ENCODE measurements at regions not wholly inside any gene's neighbourhood (a gene's known extent, or its start where the extent isn't known, plus 50 kb on each side); places are given as distances from the start of the nearest gene placed in this dataset.

GRCh38 chr15:39110746-39111145 is 470.1 kb upstream of the THBS1 start:
- Mint-ChIP-seq H3K4me3 (no peak overlapping the region), H3K27me3 (no peaks in the 10 kb centered on the region), H3K4me1 (ENCODE audit: unreplicated experiment) (no peaks in the 10 kb centered on the region), H3K36me3 (no peaks in the 10 kb centered on the region), H3K27ac (no peak overlapping the region), H3K9me3 (peaks cover 4% of the 10 kb centered on the region)
- DNase-seq (ENCODE audit: extremely low spot score, unreplicated experiment), result no peak
- TF ChIP-seq CTCF (conservative IDR thresholded peaks at IDR 0.05), result no peak

DNA sequence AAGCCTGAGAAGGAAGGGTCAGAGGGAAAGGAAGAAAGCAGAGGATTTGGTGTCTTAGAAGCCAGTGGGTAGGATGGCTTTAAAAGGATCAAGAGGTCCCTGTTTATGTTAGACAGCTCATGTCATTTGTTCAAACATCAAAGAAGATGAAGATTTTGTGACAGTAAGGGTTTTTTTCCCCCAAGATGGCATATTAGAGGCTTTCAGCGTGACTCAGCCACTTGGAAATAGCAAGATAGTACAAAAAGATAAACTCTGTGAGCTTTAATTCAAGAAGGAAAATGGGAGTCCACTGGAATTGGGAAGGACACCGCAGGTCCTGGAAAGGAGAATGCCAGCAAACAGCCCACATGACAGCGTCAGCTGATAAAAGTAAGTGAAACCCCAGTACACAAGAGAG is 467.1 kb upstream of the THBS1 start:
- no peaks in the 10 kb centered on the region for H3K4me1 Mint-ChIP-seq (ENCODE audit: unreplicated experiment)
- no peak for DNase-seq (ENCODE audit: extremely low spot score, unreplicated experiment)
- no peak overlapping the region for H3K4me3 Mint-ChIP-seq
- TF ChIP-seq CTCF (conservative IDR thresholded peaks at IDR 0.05), result no peak
- no peak overlapping the region for H3K27ac Mint-ChIP-seq
- no peaks in the 10 kb centered on the region for H3K27me3 Mint-ChIP-seq
- peaks cover 19% of the 10 kb centered on the region for H3K9me3 Mint-ChIP-seq
- no peaks in the 10 kb centered on the region for H3K36me3 Mint-ChIP-seq

DNA sequence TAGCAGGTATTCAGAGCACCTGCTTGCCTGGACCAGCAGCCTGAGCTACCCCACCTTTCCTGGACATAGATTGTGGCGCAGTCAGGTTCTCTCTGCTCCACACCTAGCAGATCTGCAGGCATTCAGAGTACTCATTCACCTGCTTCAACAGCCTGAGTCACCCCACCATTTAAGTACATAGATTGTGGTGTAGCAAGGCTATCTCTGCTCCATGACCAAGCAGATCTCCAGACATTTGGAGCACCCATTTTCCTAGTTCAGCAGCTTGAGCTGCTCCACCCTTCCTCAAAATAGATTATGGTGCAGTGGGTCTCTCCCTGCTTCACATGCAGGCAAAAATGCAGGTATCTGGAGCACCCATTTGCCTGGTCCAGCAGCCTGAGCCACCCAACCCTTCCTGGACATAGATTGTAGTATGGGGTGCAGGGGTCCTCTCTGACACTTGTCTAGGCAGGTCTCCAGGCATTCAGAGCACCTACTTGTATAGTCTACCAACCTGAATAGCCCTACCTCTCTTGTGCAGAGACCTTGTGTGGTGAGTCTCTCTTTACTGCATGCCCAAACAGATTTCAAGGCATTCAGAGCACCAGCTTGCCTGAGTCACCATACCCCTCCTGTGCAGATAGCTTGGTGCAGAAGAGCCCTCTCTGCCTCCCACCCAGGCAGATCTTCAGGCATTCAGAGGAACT is 466.0 kb upstream of the THBS1 start:
- no peak for DNase-seq (ENCODE audit: extremely low spot score, unreplicated experiment)
- Mint-ChIP-seq H3K9me3 (peaks cover 19% of the 10 kb centered on the region), H3K36me3 (no peaks in the 10 kb centered on the region), H3K27me3 (no peaks in the 10 kb centered on the region), H3K4me3 (no peak overlapping the region), H3K4me1 (ENCODE audit: unreplicated experiment) (no peaks in the 10 kb centered on the region), H3K27ac (no peak overlapping the region)
- TF ChIP-seq CTCF (conservative IDR thresholded peaks at IDR 0.05), result no peak

DNA sequence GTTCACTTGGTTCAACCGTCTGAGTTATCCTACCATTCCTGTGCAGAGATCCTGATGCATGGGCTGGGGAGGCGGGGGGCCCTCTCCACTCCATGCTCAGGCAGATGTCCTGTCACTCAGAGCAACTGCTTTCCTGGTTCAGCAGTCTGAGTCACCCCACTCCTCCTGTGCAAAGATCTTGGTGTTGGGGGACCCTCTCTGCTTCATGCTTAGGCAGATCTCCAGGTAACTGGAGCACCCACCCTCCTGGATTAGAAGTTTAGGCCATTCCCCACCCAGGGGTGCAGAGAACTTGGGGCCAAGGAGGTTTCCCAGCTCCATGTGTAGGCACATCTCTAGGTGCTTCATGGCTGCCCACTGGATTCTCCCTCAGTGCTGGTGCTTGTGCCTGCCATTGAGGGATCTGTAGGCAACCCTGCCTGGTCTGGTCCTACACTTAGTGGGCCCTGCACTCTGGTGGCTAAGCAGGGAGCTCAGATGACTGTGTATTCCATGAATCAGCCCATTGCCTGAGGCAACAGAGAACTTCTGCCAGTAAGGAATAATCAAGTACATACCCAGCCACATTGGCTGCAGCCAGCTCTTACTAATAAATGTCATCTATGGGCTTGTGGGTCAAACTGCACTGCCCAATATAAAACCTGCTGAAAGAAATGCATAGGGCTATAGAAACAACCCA is 465.4 kb upstream of the THBS1 start:
- Mint-ChIP-seq H3K4me1 (ENCODE audit: unreplicated experiment) (no peaks in the 10 kb centered on the region), H3K27ac (no peak overlapping the region), H3K36me3 (no peaks in the 10 kb centered on the region), H3K9me3 (peaks cover 19% of the 10 kb centered on the region), H3K4me3 (no peak overlapping the region), H3K27me3 (no peaks in the 10 kb centered on the region)
- TF ChIP-seq CTCF (conservative IDR thresholded peaks at IDR 0.05), result no peak
- no peak for DNase-seq (ENCODE audit: extremely low spot score, unreplicated experiment)

DNA sequence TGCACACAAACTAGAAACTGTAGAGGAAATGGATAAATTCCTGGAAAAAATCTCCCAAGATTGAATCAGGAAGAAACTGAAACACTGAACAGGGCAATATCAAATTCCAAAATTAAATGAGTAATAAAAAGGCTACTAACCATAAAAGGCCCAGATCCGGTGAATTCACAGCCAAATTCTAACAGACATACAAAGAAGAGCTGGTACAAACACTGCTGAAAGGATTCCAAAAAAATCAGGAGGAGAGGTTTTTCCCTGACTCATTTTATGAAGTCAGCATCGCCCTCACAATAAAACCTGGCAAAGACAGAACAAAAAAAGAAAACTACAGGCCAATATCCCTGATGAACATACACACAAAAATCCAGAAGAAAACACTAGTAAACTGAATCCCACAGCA is 462.4 kb upstream of the THBS1 start:
- H3K4me3 Mint-ChIP-seq, result no peak overlapping the region
- no peak for TF ChIP-seq CTCF (conservative IDR thresholded peaks at IDR 0.05)
- H3K36me3 Mint-ChIP-seq, result no peaks in the 10 kb centered on the region
- H3K9me3 Mint-ChIP-seq, result peaks cover 19% of the 10 kb centered on the region
- H3K27ac Mint-ChIP-seq, result no peak overlapping the region
- H3K27me3 Mint-ChIP-seq, result no peaks in the 10 kb centered on the region
- DNase-seq (ENCODE audit: extremely low spot score, unreplicated experiment), result no peak
- H3K4me1 Mint-ChIP-seq (ENCODE audit: unreplicated experiment), result no peaks in the 10 kb centered on the region
